GM13977 (cell line): ENCODE measurements at regions not wholly inside any gene's neighbourhood (a gene's known extent, or its start where the extent isn't known, plus 50 kb on each side); places are given as distances from the start of the nearest gene placed in this dataset.

Experiments
- DNase-seq: peaks from one replicate; pipeline ENCODE4 v3.0.0; 2012; ENCODE audit warnings: low spot score
- in situ Hi-C: fragments of 300-500 bp; cut with MboI; formaldehyde crosslinking; loops from one replicate; pipeline ENCODE4 v1.12.0; 2022; ENCODE audit warnings: low sequenced_read_pairs, low pct_unique_long_range_greater_than_20kb, mixed read lengths, inconsistent platforms; ENCODE audit not compliant: unreplicated experiment
- TF ChIP-seq, protein P1 (sequence below): IDR thresholded peaks from 2 replicates; pipeline ENCODE4 v1.5.1; 2012; ENCODE audit warnings: mild to moderate bottlenecking, control low read depth; ENCODE audit not compliant: insufficient read depth; ENCODE audit errors: extremely low read depth, missing control alignments

DNA sequence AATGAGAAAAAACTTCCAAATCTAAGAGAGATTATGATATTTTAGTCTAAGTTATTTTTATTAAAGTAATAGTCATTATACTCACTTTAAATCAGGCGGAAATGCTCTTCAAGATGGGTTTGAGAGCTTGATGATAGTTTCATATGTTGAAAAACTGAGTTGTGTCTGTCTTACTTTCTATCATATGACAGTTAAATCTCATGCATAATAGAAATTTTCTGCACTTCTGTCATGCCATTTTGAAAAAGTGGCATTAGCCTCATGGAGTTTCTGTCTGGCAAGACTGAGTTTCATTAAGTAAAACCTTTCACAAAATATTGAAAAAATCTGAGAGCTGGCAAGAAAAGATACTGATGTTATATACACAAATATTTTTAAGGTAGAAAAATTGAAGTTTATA is 511.8 kb downstream of the EPHA3 start:
- TF ChIP-seq, protein P1, sequence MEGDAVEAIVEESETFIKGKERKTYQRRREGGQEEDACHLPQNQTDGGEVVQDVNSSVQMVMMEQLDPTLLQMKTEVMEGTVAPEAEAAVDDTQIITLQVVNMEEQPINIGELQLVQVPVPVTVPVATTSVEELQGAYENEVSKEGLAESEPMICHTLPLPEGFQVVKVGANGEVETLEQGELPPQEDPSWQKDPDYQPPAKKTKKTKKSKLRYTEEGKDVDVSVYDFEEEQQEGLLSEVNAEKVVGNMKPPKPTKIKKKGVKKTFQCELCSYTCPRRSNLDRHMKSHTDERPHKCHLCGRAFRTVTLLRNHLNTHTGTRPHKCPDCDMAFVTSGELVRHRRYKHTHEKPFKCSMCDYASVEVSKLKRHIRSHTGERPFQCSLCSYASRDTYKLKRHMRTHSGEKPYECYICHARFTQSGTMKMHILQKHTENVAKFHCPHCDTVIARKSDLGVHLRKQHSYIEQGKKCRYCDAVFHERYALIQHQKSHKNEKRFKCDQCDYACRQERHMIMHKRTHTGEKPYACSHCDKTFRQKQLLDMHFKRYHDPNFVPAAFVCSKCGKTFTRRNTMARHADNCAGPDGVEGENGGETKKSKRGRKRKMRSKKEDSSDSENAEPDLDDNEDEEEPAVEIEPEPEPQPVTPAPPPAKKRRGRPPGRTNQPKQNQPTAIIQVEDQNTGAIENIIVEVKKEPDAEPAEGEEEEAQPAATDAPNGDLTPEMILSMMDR, result no peak

DNA sequence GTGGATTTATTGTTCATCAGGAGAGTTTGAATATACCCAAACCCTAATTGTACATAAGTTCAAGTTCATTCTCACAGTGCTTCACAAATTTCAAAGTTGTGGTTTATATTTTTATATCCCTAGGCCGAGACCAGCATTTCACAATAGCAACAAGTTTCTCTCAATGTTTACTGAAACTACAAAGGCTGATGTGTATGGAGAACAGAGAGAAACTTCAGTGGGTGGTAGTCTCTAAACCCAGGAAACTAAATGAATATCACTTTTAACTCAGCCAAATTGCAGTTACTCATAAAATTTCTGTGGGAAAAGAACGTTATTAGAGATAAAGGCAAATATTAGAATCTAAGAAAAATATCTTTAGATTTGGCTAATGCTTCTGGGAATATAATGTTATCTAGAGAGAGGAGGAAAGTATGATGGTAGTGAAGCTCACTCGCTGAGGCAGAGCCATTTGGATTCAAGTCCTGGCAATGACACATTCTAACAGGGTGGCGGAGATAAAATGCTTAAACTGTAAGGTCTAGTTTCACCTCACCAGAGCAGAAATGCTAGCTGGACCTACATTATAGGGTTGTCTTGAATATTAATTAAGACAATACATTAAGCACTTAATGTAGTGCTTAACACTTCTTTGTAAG is 514.8 kb downstream of the EPHA3 start:
- TF ChIP-seq, protein P1, result no peak
- in situ Hi-C loops, result no loop called here
- DNase-seq, result no peak

More for the DNA sequence above, 511.8 kb downstream of the EPHA3 start:
- no peak for DNase-seq
- in situ Hi-C loops, result no loop called here

DNA sequence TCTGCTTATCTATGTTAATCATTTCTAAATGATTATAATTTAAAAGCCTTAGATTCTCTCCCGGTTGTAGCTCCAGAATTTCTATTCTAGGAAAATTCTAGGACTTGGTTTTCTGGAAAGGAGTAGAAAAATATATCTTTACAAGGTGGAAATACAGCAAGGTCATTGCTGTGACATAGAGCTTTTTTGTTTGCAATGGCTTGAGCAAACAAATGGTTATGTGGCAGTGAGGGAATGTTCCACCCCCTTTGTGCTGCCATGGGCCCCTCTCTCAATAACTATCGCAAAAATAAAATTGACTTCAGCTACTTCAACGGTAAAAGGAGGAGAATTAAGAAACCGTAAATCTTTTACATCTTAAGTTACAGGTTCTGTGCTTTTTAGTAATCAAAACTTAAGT is 517.1 kb downstream of the EPHA3 start:
- no peak for DNase-seq
- TF ChIP-seq, protein P1, result no peak
- in situ Hi-C loops, result no loop called here

DNA sequence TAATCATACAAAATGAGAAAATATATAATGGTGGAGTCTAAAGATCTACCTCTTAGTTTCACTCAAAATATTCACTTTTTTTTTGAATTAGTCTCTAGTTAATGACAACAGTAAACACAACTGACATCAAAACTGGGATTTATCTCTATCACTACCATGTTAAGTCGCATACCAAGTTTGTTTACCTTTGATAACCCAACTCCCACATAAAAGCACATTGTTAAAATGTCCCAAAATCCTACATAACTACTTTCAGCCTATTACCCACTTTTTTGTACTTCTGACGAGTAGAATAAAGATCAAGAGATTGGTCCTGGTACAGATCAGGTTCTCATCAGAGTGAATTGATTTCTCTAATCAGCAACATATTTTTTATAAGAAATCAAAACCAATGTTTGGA is 518.5 kb downstream of the EPHA3 start:
- in situ Hi-C loops, result no loop called here
- TF ChIP-seq, protein P1, result no peak
- no peak for DNase-seq

DNA sequence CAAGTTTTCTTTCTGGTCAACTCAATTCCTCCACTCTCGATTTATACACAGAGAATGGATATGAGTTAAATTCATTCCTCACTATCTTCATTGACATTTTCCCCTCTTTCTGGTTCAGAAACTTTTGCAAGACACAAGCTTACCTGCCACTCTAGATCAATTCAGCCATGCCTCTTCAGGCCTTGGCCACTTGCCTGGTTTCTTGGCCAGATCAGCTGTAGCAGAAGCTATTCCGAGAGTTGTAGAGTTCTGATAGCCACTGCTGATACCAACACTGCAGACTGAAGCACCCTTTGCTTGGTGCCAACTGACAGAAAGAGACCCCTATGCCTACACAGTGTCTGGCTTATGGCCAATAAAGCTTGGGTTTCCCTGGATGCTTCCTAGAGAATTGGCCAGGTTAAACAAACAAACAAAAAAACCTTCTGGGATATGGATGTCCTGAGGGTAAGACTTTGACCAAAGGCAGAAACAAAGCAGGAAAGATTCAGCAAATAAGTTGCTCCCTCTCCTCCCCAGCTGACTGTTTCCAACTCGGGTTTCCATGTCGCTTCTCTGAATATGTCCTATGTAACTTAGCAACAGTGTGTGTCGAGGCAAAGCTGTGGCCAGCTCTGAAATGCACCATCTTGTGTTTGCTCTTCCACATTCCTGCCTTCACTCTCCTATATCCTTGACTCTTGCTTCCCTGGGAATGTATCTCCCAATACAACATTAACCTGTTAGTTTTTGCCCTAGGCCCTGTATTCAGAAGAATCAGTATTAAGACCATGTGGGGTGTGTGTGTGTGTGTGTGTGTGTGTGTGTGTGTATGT is 521.6 kb downstream of the EPHA3 start:
- DNase-seq, result no peak
- TF ChIP-seq, protein P1, result no peak
- in situ Hi-C loops, result no loop called here

DNA sequence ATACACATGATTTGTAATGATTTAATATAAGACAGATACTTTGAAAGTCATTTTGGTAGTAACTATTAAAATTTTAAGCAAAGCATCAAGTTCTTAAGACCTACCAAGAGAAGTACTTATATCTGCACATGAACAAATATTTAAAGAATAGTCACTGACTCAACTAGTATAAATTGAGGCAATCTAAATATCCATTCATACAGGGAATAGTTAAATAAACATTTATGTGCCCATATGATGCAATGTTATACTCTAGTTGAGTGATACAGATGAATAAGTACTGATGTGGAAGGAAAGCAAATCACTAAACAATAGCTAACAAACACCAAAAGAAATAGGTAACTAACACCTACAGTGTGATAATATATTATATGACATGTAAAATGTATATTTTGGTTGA is 527.7 kb downstream of the EPHA3 start:
- no peak for DNase-seq
- in situ Hi-C loops, result no loop called here
- TF ChIP-seq, protein P1, result no peak
